ENCODE measurements at regions not wholly inside any gene's neighbourhood (a gene's known extent, or its start where the extent isn't known, plus 50 kb on each side); places are given as distances from the start of the nearest gene placed in this dataset.

DNA sequence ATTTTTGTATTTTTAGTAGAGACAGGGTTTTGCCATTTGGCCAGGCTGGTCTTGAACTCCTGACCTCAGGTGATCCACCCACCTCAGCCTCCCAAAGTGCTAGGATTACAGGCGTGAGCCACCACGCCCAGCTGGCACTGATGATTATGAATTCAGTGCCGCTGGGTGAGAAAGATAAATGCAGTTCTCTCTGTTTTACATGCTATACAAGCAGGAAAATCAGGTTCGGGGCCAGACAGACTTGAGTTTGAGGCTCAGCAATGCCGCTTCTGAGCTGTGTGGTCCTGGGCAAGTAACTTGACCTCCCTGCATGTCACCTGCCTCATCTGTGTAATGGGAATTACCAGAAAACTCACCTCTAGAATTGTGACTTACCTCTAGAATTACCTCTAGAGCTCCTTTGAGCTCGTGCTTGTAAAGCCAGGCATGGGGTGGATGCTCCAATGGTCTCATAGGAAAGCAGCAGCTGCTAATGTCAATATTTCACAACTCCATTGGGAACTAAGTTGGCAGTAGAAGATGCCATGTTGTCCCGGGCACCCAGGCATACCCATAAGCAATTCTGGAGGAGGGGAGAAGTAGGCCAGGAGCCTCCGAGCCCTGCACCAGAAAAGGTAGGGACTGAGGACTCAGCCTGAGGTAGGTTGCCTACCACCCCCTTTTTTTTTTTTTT is 119.8 kb upstream of the SLC25A33 start:
- TF ChIP-seq, protein P1, sequence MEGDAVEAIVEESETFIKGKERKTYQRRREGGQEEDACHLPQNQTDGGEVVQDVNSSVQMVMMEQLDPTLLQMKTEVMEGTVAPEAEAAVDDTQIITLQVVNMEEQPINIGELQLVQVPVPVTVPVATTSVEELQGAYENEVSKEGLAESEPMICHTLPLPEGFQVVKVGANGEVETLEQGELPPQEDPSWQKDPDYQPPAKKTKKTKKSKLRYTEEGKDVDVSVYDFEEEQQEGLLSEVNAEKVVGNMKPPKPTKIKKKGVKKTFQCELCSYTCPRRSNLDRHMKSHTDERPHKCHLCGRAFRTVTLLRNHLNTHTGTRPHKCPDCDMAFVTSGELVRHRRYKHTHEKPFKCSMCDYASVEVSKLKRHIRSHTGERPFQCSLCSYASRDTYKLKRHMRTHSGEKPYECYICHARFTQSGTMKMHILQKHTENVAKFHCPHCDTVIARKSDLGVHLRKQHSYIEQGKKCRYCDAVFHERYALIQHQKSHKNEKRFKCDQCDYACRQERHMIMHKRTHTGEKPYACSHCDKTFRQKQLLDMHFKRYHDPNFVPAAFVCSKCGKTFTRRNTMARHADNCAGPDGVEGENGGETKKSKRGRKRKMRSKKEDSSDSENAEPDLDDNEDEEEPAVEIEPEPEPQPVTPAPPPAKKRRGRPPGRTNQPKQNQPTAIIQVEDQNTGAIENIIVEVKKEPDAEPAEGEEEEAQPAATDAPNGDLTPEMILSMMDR (conservative IDR thresholded peaks at IDR 0.05; ENCODE audit: low read depth, low read length), result no peak
- no peak for DNase-seq (ENCODE audit: low read depth)

GRCh38 chr1:9420835-9421532 is 118.3 kb upstream of the SLC25A33 start:
- no peak for DNase-seq (ENCODE audit: low read depth)
- H3K4me3 ChIP-seq (ENCODE audit: low read depth, low read length), result no peak overlapping the region
- TF ChIP-seq, protein P1 (conservative IDR thresholded peaks at IDR 0.05; ENCODE audit: low read depth, low read length), result no peak

More for the DNA sequence above, 119.8 kb upstream of the SLC25A33 start:
- H3K4me3 ChIP-seq (ENCODE audit: low read depth, low read length), result no peak overlapping the region

DNA sequence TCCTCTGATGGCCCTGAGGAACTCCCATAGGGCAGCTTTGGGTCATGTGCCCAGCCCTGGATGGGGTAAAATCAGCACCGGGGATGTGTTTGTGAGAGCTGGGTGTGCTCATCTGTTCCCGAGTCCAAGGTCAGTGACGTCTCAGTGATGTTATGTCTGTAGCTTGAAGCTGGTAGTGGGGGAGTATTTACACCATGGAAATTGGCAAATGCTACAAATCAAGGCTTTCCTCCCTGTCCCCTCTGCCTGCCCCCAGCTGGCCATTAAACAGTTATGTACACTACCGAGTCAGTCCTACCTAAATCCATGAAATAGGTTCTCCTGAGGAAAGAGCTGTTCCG is 117.8 kb upstream of the SLC25A33 start:
- DNase-seq (ENCODE audit: low read depth), result no peak
- TF ChIP-seq, protein P1 (conservative IDR thresholded peaks at IDR 0.05; ENCODE audit: low read depth, low read length), result no peak
- no peak overlapping the region for H3K4me3 ChIP-seq (ENCODE audit: low read depth, low read length)

GRCh38 chr1:9422321-9422720 is 116.9 kb upstream of the SLC25A33 start:
- TF ChIP-seq, protein P1 (conservative IDR thresholded peaks at IDR 0.05; ENCODE audit: low read depth, low read length), result no peak
- no peak for DNase-seq (ENCODE audit: low read depth)
- H3K4me3 ChIP-seq (ENCODE audit: low read depth, low read length), result no peak overlapping the region

DNA sequence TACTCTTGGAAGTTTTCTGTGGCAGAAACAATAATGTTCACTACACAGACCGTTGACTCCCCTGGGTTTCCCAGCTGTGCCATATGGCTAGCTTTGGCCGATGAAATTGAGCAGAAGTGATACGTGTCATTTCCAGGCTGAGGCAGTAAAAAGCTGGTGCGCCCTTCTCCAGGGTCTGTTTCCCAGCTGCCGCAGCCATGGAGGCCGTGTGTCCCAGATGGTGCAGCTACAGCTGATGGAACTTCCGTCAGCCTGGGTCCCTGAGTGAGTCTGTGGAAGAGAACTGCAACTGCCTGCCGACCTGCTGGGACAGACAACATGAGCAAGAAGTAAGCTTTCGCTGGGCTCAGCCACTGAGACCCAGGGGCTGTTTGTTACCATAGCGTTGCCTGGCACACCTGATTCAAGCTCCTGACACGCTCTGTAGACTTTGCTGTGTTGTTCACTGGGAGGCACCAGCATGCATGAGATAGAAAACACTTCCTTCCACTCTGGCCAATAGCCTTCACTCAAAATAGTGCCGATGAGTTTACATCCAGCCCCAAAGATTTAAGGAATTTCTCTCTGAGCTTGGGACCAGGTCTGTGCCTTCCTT is 116.3 kb upstream of the SLC25A33 start:
- H3K4me3 ChIP-seq (ENCODE audit: low read depth, low read length), result no peak overlapping the region
- DNase-seq (ENCODE audit: low read depth), result no peak
- TF ChIP-seq, protein P1 (conservative IDR thresholded peaks at IDR 0.05; ENCODE audit: low read depth, low read length), result no peak

DNA sequence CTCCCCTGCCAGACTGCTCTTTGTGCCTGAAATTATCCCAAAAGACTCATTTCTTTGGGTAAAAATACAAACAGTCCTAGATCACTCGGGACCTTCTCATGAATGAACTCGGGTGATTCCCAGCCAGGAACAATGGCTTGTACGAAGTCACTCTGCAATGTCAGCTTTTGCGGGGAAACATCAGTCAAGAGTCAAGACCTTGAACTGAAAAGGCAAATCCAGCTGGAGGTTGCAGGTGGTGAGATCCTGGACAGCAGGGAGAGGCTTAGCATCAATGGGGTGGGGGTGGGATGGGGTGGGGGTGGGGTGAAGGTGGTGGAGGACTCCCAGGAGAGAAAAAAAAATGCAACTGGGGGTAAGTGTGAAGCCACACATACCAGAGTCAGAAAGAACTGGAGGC is 115.0 kb upstream of the SLC25A33 start:
- H3K4me3 ChIP-seq (ENCODE audit: low read depth, low read length), result no peak overlapping the region
- DNase-seq (ENCODE audit: low read depth), result no peak
- TF ChIP-seq, protein P1 (conservative IDR thresholded peaks at IDR 0.05; ENCODE audit: low read depth, low read length), result no peak
